NCI-H187 (cell line): ENCODE measurements at regions not wholly inside any gene's neighbourhood (a gene's known extent, or its start where the extent isn't known, plus 50 kb on each side); places are given as distances from the start of the nearest gene placed in this dataset.

ENCODE experiments used
- DNase-seq, 2 experiments: peaks; one replicate each; lab custom pipeline; 2025; lab: John Stamatoyannopoulos, UW

DNA sequence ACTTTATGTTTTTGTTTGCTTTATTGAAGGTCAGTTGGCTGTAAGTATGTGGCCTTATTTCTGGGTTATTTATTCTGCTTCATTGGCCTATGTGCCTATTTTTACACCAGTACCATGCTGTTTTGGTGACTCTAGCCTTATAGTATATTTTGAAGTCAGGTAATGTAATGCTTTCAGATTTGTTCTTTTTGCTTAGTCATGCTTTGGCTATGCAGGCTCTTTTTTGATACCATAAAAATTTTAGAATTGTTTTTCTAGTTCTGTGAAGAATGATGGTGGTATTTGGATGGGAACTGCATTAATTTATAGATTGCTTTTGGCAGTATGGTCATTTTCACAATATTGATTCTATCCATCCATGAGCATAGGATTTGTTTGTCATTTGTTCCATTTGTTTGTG lies 63.5 kb upstream of the TTC14 start:
- no peak for DNase-seq

DNA sequence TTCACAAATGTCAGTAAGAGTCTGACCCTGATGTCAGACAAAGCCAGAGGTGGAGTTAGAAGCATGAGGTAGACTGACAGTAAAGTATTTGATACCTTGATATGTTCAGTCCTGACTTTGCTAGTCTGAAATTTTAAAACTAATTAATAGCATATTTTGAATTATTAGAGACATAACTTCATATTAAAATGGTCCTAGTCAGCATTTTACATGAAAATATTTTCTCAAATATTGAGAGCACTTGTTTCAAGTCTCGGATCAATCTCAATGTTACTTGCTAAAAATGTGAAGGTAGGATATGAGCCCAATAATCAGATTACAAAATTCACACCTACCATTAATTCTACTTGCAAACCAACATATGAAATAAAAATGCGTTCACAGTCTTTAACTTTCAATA lies 58.1 kb upstream of the TTC14 start:
- no peak for DNase-seq

GRCh38 chr3:180546863-180547262 lies 55.1 kb upstream of the TTC14 start:
- no peak for DNase-seq

GRCh38 chr3:180548050-180548449 lies 53.9 kb upstream of the TTC14 start:
- no peak for DNase-seq
